RWPE1 (cell line): ENCODE measurements at regions not wholly inside any gene's neighbourhood (a gene's known extent, or its start where the extent isn't known, plus 50 kb on each side); places are given as distances from the start of the nearest gene placed in this dataset.
"Not testable (repeated sequence)": the region's sequence is repeated elsewhere in the genome, so short reads cannot be mapped to it uniquely, and the experiment has no call there.

Experiments
- CTCF ChIA-PET: fragments of 350-600 bp; sonication (Branson Sonifier 250); formaldehyde crosslinking; extraction: SDS; loops from one replicate; lab custom pipeline; 2021; lab: Yijun Ruan, JAX
- POLR2A ChIA-PET: fragments of 400-600 bp; formaldehyde crosslinking; extraction: SDS; loops from one replicate; lab custom pipeline; 2020; ENCODE audit warnings: antibody characterized with exemption; ENCODE audit not compliant: low non-redundant PET; lab: Yijun Ruan, JAX
- DNase-seq: peaks from one replicate; pipeline ENCODE4 v3.0.0; 2012; ENCODE audit warnings: low spot score
- H3K27ac ChIP-seq: fragments of 450-650 bp; 2 replicates; pipeline ENCODE4 v1.5.1; 2017
- CTCF ChIP-seq: fragments of 450-650 bp; conservative IDR thresholded peaks from 2 replicates; pipeline ENCODE4 v1.5.1; 2017; ENCODE audit warnings: low read depth, mild to moderate bottlenecking

GRCh38 chr14:34049790-34050189, 98.9 kb upstream of the EGLN3 start:
- ChIA-PET CTCF (no interaction called here), POLR2A (no interaction called here)
- H3K27ac ChIP-seq, result no peak overlapping the region
- DNase-seq, result no peak
- no peak for TF ChIP-seq CTCF

GRCh38 chr14:34049187-34049586, 98.3 kb upstream of the EGLN3 start:
- DNase-seq, POLR2A ChIA-PET, CTCF ChIA-PET, H3K27ac ChIP-seq: not testable (repeated sequence)

- no peak overlapping the region for H3K27ac ChIP-seq
- no peak for DNase-seq
- ChIA-PET CTCF (no interaction called here), POLR2A (no interaction called here)
- no peak for TF ChIP-seq CTCF
Measured at GRCh38 chr14:34046799-34047520, 96.1 kb upstream of the EGLN3 start.

GRCh38 chr14:34044666-34045306, 93.9 kb upstream of the EGLN3 start:
- 0 out of 2 replicates have a peak overlapping the region, but pooled peaks have one; percentile 64 for H3K27ac ChIP-seq
- CTCF ChIA-PET, result no interaction called here
- POLR2A ChIA-PET, result no interaction called here

GRCh38 chr14:34044373-34044637, 93.4 kb upstream of the EGLN3 start:
- H3K27ac ChIP-seq, result peak overlapping the region; percentile 64; the same call in 1 of the 2 replicates
- TF ChIP-seq CTCF, result no peak
- ChIA-PET POLR2A (no interaction called here), CTCF (no interaction called here)
- DNase-seq, result no peak

More at GRCh38 chr14:34044666-34045306, 93.9 kb upstream of the EGLN3 start:
- no peak for DNase-seq
- TF ChIP-seq CTCF, result no peak

GRCh38 chr14:34043627-34044372, 92.9 kb upstream of the EGLN3 start:
- CTCF ChIA-PET, result interaction anchor here (0.5 to 0.7 kb wide), 2 partner anchors 22 to 51 kb away, joined by 3 to 4 read pairs; no protein-coding TSS in a partner anchor
- POLR2A ChIA-PET, result no interaction called here
- no peak for TF ChIP-seq CTCF
- peak; percentile 84 for DNase-seq
- H3K27ac ChIP-seq, result peak overlapping the region; percentile 64

- no peak for TF ChIP-seq CTCF
- ChIA-PET POLR2A (no interaction called here), CTCF (interaction anchor here (0.5 kb wide), 1 partner anchor 165 kb away, joined by 4 read pairs; no protein-coding TSS in a partner anchor)
- no peak for DNase-seq
- H3K27ac ChIP-seq, result no peak overlapping the region
Measured at GRCh38 chr14:34041220-34041619, 90.3 kb upstream of the EGLN3 start.
